A549 (cell line): ENCODE measurements at regions not wholly inside any gene's neighbourhood (a gene's known extent, or its start where the extent isn't known, plus 50 kb on each side); places are given as distances from the start of the nearest gene placed in this dataset.

Experiments
- CTCF ChIP-seq: fragments of >200 bp; sonication (Bioruptor Twin); formaldehyde crosslinking; IDR thresholded peaks from 3 replicates; pipeline ENCODE4 v1.5.1; 2016
- HMGXB4 ChIP-seq: fragments of 250-450 bp; sonication (Bioruptor Pico); IDR thresholded peaks from 2 replicates; pipeline ENCODE4 v1.5.0; 2021; ENCODE audit warnings: mild to moderate bottlenecking, moderate library complexity, borderline replicate concordance
- JUN ChIP-seq, 2 experiments: fragments of >200 bp; sonication (Bioruptor Twin); formaldehyde crosslinking; IDR thresholded peaks; 2 replicates in 1 of 2; 3 replicates in 1 of 2; pipeline ENCODE4 v1.6.1; 2016 to 2017
- SREBF2 ChIP-seq: fragments of 450-650 bp; IDR thresholded peaks from 2 replicates; pipeline ENCODE4 v1.6.1; 2014; ENCODE audit warnings: mild to moderate bottlenecking, moderate library complexity

DNA sequence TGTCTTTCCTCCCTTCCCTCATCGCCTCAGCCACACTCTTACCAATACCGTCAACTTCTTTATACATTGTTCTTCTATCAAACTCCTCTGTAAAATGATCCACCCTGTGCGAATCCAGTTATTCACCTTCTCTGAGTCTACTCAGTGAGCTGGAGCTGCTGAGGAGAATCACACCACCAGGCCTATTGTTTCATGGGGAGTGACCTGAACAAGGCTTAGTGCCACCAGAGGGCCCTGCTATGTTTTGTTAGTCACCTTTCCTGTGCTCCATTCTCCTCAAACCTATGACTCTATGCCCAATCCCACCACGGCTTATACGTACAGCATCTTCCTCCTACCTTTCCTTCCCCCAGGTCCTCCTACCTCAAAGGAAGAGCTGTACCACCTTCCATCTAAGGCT, 50.4 kb upstream of the MED12L start (continued):
- TF ChIP-seq CTCF (no peak), SREBF2 (no peak), HMGXB4 (CRISPR knock-in tag) (no peak), JUN (IDR thresholded peaks at IDR 0.05) (no peak)
